CD4-positive, alpha-beta T cell treated with Interleukin-17A for 4 hours (primary cell): ENCODE measurements at regions not wholly inside any gene's neighbourhood (a gene's known extent, or its start where the extent isn't known, plus 50 kb on each side); places are given as distances from the start of the nearest gene placed in this dataset.

Experiments
- DNase-seq: peaks from one replicate; pipeline ENCODE4 v3.0.0-alpha.2; 2020; ENCODE audit warnings: mixed read lengths

DNA sequence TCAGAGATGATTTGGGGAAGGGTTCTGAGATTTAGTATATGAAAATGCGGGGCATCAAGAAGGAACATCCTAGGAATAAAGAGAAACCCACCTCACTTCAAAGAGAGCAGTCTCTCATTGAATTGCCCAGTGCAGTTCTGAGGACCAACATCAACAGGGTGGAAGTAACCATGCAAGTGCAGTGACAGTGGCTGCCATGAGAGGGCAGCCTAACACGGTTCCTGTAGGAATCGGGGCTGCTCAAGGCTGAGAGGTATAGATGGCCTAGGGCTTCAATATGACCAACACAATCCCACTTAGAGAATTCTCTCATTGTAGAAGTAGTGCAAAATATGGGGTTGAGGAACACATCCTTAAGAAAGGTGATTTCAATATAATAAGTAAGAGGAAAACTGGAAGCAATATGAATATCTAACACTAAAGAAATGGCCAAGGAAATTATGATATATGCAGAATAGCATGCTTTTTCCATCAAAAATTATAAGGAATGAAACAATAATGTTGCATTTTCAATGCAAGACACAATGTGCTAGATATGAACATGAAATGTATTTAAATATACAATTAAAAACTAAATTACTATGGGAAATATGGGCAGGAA is 51.1 kb upstream of the ARRDC4 start:
- DNase-seq, result peak; percentile 63
